ENCODE measurements at regions not wholly inside any gene's neighbourhood (a gene's known extent, or its start where the extent isn't known, plus 50 kb on each side); places are given as distances from the start of the nearest gene placed in this dataset.
"Not testable (repeated sequence)": the region's sequence is repeated elsewhere in the genome, so short reads cannot be mapped to it uniquely, and the experiment has no call there.

DNA sequence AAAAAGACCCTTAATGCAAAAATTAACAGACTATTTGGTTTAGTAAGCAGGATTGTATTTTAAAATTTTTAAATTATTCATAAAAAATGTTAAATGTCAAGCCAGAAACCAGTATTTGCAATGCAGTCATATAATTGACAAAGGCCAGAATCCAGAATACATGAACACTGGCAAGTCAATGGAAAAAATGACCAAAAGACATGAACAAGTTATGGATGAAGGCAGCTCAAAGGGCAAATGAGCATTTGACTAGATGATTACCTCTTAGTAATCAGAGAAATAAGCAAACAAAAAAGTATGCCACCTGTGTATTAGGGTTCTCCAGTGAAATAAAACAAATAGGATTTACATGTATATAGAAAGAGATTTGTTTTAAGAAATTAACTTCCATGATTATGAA, 80.9 kb upstream of the PLGLB2 start:
- TF ChIP-seq TRIM24 (CRISPR knock-in tag; IDR thresholded peaks at IDR 0.05); EZH2 (conservative IDR thresholded peaks at IDR 0.05; ENCODE audit: low read depth, low read length); NFYB (CRISPR knock-in tag; IDR thresholded peaks at IDR 0.05); CTCF (CRISPR knock-in tag; IDR thresholded peaks at IDR 0.05); POLR2A (IDR thresholded peaks at IDR 0.05; ENCODE audit: insufficient read depth in 1 of 2, low read depth in 2 of 2, low read length in 2 of 2); ZNF777 (CRISPR knock-in tag; IDR thresholded peaks at IDR 0.05): not testable (repeated sequence)
